OCI-LY1 (cell line): ENCODE measurements at regions not wholly inside any gene's neighbourhood (a gene's known extent, or its start where the extent isn't known, plus 50 kb on each side); places are given as distances from the start of the nearest gene placed in this dataset.

Experiments used
- H2AFZ ChIP-seq: fragments of 200-600 bp; sonication (generic), shearing (Covaris generic); 2 replicates; pipeline ENCODE4 v1.6.0; 2014; ENCODE audit warnings: antibody characterized with exemption, mild to moderate bottlenecking, low read length
- H3F3A ChIP-seq: fragments of 200-600 bp; sonication (generic), shearing (Covaris generic); 2 replicates; pipeline ENCODE4 v1.6.0; 2014; ENCODE audit warnings: mild to moderate bottlenecking, antibody characterized with exemption, low read length, moderate library complexity; ENCODE audit not compliant: insufficient read depth
- H3K27ac ChIP-seq: fragments of 200-600 bp; sonication (generic); 2 replicates; pipeline ENCODE4 v1.5.1; 2014; ENCODE audit warnings: low read length, mixed run types, mild to moderate bottlenecking, low read depth; ENCODE audit not compliant: poor library complexity, severe bottlenecking
- H3K27me3 ChIP-seq: fragments of 200-600 bp; sonication (generic); 2 replicates; pipeline ENCODE4 v1.6.0; 2014; ENCODE audit warnings: antibody characterized with exemption, mild to moderate bottlenecking, low read length, moderate library complexity; ENCODE audit not compliant: insufficient read depth
- H3K36me3 ChIP-seq: fragments of 200-600 bp; sonication (generic); 2 replicates; pipeline ENCODE4 v1.6.1; 2014; ENCODE audit warnings: mild to moderate bottlenecking, antibody characterized with exemption, low read length, moderate library complexity, mixed read lengths; ENCODE audit not compliant: insufficient read depth
- H3K4me1 ChIP-seq: fragments of 200-600 bp; sonication (generic); 2 replicates; pipeline ENCODE4 v1.5.1; 2014; ENCODE audit warnings: mild to moderate bottlenecking, low read length, moderate library complexity; ENCODE audit not compliant: insufficient read depth, severe bottlenecking
- H3K4me2 ChIP-seq: fragments of 200-600 bp; sonication (generic), shearing (Covaris generic); 2 replicates; pipeline ENCODE4 v1.6.1; 2014; ENCODE audit warnings: low read length
- H3K4me3 ChIP-seq: fragments of 200-600 bp; sonication (generic); 2 replicates; pipeline ENCODE4 v1.5.1; 2014; ENCODE audit warnings: low read length, low read depth, mild to moderate bottlenecking, mixed read lengths; ENCODE audit not compliant: poor library complexity, severe bottlenecking
- H3K79me2 ChIP-seq: fragments of 200-600 bp; shearing (Covaris generic); 2 replicates; pipeline ENCODE4 v1.6.1; 2016; ENCODE audit warnings: mixed run types, low read length, mixed read lengths; ENCODE audit not compliant: insufficient read depth
- H3K9ac ChIP-seq: fragments of 200-600 bp; sonication (generic), shearing (Covaris generic); 2 replicates; pipeline ENCODE4 v1.6.1; 2014; ENCODE audit warnings: mild to moderate bottlenecking, low read length, mixed read lengths
- H3K9me2 ChIP-seq: fragments of 200-600 bp; sonication (generic), shearing (Covaris generic); 2 replicates; pipeline ENCODE4 v1.6.1; 2014; ENCODE audit warnings: low read depth, mild to moderate bottlenecking, low read length, mixed read lengths
- H3K9me3 ChIP-seq: fragments of 200-600 bp; shearing (Covaris generic); 2 replicates; pipeline ENCODE4 v1.6.1; 2014; ENCODE audit warnings: low read length, mixed read lengths
- H4K20me1 ChIP-seq: fragments of 200-600 bp; sonication (generic), shearing (Covaris generic); 2 replicates; pipeline ENCODE4 v1.6.0; 2016; ENCODE audit warnings: mild to moderate bottlenecking, low read length; ENCODE audit not compliant: insufficient read depth
- EZH2 ChIP-seq: fragments of 200-600 bp; sonication (generic), shearing (Covaris generic); IDR thresholded peaks from 2 replicates; pipeline ENCODE4 v1.8.0; 2017; ENCODE audit warnings: borderline replicate concordance, mixed run types, mild to moderate bottlenecking, antibody characterized with exemption, low read length, moderate library complexity, mixed read lengths
- TF ChIP-seq, protein P1 (sequence below): fragments of 200-600 bp; sonication (generic), shearing (Covaris generic); IDR thresholded peaks from 2 replicates; pipeline ENCODE4 v1.5.1; 2017; ENCODE audit warnings: mild to moderate bottlenecking, antibody characterized with exemption, low read length, moderate library complexity, mixed read lengths

DNA sequence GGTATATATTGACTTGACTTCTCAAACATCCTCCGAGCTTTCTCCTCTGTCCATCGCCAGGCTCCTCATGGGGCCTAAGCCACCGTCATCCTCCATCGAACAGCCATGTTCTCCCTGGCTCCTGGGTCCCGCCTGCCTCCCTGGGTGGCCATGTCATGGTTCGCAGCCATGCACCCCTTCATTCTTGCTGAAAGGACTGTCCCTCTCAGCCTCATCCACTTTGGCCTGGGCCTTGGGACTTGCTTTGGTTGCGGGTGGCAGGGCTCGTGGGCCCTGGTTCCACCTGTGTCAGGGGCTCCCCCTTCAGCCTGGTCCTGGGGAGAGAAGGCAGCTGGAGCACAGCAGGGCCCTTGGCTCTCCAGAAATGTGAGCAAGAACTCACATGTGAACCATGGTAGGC is 183.8 kb downstream of the KATNAL1 start:
- no peak overlapping the region for H3K4me3 ChIP-seq
- no peaks in the 10 kb centered on the region for H3K79me2 ChIP-seq
- H3K27ac ChIP-seq: no peak overlapping the region
- no peaks in the 10 kb centered on the region for H3K36me3 ChIP-seq
- H3K27me3 ChIP-seq: peaks cover 3% of the 10 kb centered on the region; the same call in 1 of the 2 replicates
- no peaks in the 10 kb centered on the region for H4K20me1 ChIP-seq
- H2AFZ ChIP-seq: no peak overlapping the region
- no peaks in the 10 kb centered on the region for H3F3A ChIP-seq
- H3K9ac ChIP-seq: no peak overlapping the region
- no peaks in the 10 kb centered on the region for H3K9me2 ChIP-seq
- no peak overlapping the region for H3K4me2 ChIP-seq
- H3K9me3 ChIP-seq: no peaks in the 10 kb centered on the region
- no peak for TF ChIP-seq EZH2
- TF ChIP-seq, protein P1, sequence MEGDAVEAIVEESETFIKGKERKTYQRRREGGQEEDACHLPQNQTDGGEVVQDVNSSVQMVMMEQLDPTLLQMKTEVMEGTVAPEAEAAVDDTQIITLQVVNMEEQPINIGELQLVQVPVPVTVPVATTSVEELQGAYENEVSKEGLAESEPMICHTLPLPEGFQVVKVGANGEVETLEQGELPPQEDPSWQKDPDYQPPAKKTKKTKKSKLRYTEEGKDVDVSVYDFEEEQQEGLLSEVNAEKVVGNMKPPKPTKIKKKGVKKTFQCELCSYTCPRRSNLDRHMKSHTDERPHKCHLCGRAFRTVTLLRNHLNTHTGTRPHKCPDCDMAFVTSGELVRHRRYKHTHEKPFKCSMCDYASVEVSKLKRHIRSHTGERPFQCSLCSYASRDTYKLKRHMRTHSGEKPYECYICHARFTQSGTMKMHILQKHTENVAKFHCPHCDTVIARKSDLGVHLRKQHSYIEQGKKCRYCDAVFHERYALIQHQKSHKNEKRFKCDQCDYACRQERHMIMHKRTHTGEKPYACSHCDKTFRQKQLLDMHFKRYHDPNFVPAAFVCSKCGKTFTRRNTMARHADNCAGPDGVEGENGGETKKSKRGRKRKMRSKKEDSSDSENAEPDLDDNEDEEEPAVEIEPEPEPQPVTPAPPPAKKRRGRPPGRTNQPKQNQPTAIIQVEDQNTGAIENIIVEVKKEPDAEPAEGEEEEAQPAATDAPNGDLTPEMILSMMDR: no peak
- H3K4me1 ChIP-seq: no peaks in the 10 kb centered on the region

- Histone ChIP-seq H3K4me1 (no peaks in the 10 kb centered on the region), H4K20me1 (no peaks in the 10 kb centered on the region), H3K4me3 (no peak overlapping the region), H3K4me2 (no peak overlapping the region), H3F3A (no peaks in the 10 kb centered on the region), H3K36me3 (no peaks in the 10 kb centered on the region), H3K27ac (no peak overlapping the region), H3K79me2 (no peaks in the 10 kb centered on the region), H3K9ac (no peak overlapping the region), H2AFZ (no peak overlapping the region), H3K9me2 (no peaks in the 10 kb centered on the region), H3K9me3 (no peaks in the 10 kb centered on the region), H3K27me3 (peaks cover 3% of the 10 kb centered on the region; the same call in 1 of the 2 replicates)
- TF ChIP-seq, protein P1: no peak
- no peak for TF ChIP-seq EZH2
Measured at GRCh38 chr13:30121666-30122065, 185.7 kb downstream of the KATNAL1 start.

DNA sequence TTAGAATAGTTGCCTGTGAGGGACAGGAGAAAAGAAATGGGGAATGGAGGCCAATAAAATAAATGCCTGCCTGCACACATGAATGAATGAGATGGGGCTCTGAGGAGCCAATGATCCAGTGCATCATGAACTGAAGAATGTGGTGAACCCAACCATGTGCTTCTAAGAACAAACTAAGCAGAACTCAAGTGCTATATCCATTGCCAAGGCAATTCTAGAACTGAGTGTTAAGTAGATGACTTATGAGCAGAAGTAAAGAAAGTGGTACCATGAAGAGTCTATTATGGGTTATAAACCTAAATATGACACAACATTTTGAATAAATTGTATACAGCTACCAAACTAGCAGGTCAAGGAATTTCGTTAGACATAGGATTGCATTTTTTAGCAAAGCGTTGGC is 186.1 kb downstream of the KATNAL1 start:
- Histone ChIP-seq H3K4me1 (no peaks in the 10 kb centered on the region), H3K9me2 (no peaks in the 10 kb centered on the region), H3K27me3 (peaks cover 3% of the 10 kb centered on the region; the same call in 1 of the 2 replicates), H3K9me3 (no peaks in the 10 kb centered on the region), H3K4me2 (no peak overlapping the region), H3F3A (no peaks in the 10 kb centered on the region), H3K27ac (no peak overlapping the region), H3K79me2 (no peaks in the 10 kb centered on the region), H4K20me1 (no peaks in the 10 kb centered on the region), H2AFZ (no peak overlapping the region), H3K36me3 (no peaks in the 10 kb centered on the region), H3K9ac (no peak overlapping the region), H3K4me3 (no peak overlapping the region)
- TF ChIP-seq, protein P1: no peak
- no peak for TF ChIP-seq EZH2
